ENCODE measurements at regions not wholly inside any gene's neighbourhood (a gene's known extent, or its start where the extent isn't known, plus 50 kb on each side); places are given as distances from the start of the nearest gene placed in this dataset.

DNA sequence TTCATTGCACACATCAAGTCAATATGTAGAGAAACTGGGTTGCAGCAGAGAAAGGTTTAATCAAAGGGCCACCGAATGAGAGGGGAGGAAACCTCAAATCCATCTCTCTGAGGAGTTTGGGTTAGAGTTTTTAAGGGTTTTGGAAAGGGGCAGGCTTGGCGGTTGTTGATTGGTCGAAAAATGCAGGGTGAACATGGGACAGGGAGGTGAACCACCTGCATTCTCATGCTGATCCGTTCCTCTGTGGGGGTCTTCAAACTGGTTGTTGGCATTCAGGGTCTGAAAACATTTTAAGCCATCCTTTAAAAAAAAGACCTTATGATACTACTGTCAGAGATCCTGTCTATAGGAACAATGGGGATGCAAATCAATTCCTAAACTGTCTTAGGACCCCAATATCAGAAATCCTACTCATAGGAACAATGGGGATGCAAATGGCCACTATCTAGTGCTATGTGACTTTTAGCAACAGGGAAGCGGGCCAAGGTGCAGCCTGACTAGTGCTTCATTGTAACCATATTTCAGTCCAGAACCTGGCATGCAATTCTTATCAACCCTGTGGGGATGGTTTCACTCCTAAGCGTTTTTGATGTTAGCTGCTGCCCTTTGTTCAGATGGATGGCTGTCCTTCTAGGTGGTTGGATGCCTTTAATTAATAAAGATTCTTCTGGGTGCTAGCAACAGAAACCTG, 120.1 kb upstream of the MGAT5 start:
- TF ChIP-seq, protein P1, sequence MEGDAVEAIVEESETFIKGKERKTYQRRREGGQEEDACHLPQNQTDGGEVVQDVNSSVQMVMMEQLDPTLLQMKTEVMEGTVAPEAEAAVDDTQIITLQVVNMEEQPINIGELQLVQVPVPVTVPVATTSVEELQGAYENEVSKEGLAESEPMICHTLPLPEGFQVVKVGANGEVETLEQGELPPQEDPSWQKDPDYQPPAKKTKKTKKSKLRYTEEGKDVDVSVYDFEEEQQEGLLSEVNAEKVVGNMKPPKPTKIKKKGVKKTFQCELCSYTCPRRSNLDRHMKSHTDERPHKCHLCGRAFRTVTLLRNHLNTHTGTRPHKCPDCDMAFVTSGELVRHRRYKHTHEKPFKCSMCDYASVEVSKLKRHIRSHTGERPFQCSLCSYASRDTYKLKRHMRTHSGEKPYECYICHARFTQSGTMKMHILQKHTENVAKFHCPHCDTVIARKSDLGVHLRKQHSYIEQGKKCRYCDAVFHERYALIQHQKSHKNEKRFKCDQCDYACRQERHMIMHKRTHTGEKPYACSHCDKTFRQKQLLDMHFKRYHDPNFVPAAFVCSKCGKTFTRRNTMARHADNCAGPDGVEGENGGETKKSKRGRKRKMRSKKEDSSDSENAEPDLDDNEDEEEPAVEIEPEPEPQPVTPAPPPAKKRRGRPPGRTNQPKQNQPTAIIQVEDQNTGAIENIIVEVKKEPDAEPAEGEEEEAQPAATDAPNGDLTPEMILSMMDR (IDR thresholded peaks at IDR 0.05): no peak
- no peak for TF ChIP-seq EZH2 (IDR thresholded peaks at IDR 0.05; ENCODE audit: borderline replicate concordance, insufficient read depth, low read depth, low read length, poor library complexity, severe bottlenecking)
